Heart left ventricle (tissue), 16 donors: ENCODE measurements at regions not wholly inside any gene's neighbourhood (a gene's known extent, or its start where the extent isn't known, plus 50 kb on each side); places are given as distances from the start of the nearest gene placed in this dataset.

ENCODE experiments used
- ATAC-seq, 4 donors: fragments of 200-7000 bp; cut with Tn5 transposase; one replicate each; pipeline ENCODE4 v1.9.1; 2020 to 2022; ENCODE audit warnings: moderate library complexity in 4 of 4, mild to moderate bottlenecking in 3 of 4, moderate number of reproducible peaks in 1 of 4
- DNase-seq, 5 donors: peaks; one replicate each; pipeline ENCODE4 v3.0.0-alpha.2; 2020
- H3K27ac ChIP-seq, 12 donors: fragments of 200-600 bp; sonication (generic) in 4 of 12; one replicate each; pipeline versions ENCODE4 v1.5.0 to v1.8.0; 2016 to 2022; ENCODE audit warnings: mild to moderate bottlenecking in 2 of 12
- H3K27me3 ChIP-seq, 9 donors: fragments of 200-600 bp; sonication (generic) in 2 of 9; one replicate each; pipeline versions ENCODE4 v1.5.1 to v1.8.0; 2016 to 2022; ENCODE audit warnings: mild to moderate bottlenecking in 3 of 9
- H3K36me3 ChIP-seq, 9 donors: fragments of 200-600 bp; sonication (generic) in 2 of 9; one replicate each; pipeline versions ENCODE4 v1.5.0 to v1.8.0; 2018 to 2022; ENCODE audit warnings: mild to moderate bottlenecking in 2 of 9
- H3K4me1 ChIP-seq, 12 donors: fragments of 200-600 bp; sonication (generic) in 4 of 12; one replicate each; pipeline versions ENCODE4 v1.5.0 to v1.8.0; 2016 to 2022; ENCODE audit warnings: mild to moderate bottlenecking in 3 of 12
- H3K4me3 ChIP-seq, 12 donors: fragments of 200-600 bp; sonication (generic) in 4 of 12; one replicate each; pipeline versions ENCODE4 v1.5.0 to v1.8.0; 2017 to 2022; ENCODE audit warnings: mild to moderate bottlenecking in 9 of 12, moderate library complexity in 4 of 12
- H3K9me3 ChIP-seq, 12 donors: fragments of 200-600 bp; sonication (generic) in 4 of 12; one replicate each; pipeline versions ENCODE4 v1.5.0 to v1.8.0; 2016 to 2022; ENCODE audit warnings: mild to moderate bottlenecking in 1 of 12
- CTCF ChIP-seq, 12 donors: fragments of 200-600 bp; sonication (generic) in 4 of 12; IDR thresholded peaks; one replicate each; pipeline versions ENCODE4 v1.5.0 to v1.8.0; 2018 to 2022; ENCODE audit warnings: antibody characterized with exemption in 12 of 12, mild to moderate bottlenecking in 5 of 12
- POLR2A ChIP-seq, 2 donors: fragments of 450-650 bp; IDR thresholded peaks; one replicate each; pipeline ENCODE4 v1.6.1; 2017; ENCODE audit warnings: antibody characterized with exemption in 2 of 2, mild to moderate bottlenecking in 2 of 2, moderate library complexity in 2 of 2
- WGBS, 4 donors: extraction: QIAGEN DNeasy Blood & Tissue Kit in 2 of 4; methylation state at CpG; one replicate each; pipeline versions ENCODE4 v1.1.5 to v1.1.7; 2013 to 2018; 5-methylcytosine and 5-hydroxymethylcytosine counted together
- intact Hi-C, 10 donors: fragments of 100-400 bp; cut with DNase I; formaldehyde crosslinking; loops; one replicate each; pipeline versions ENCODE4 v1.11.1 to v1.14.2; 2022
- donor health status: ischemic (EF 13 %, LVEDD 7.1; RV severe dilation, severe dysfunction).
- donor health status: healthy with polysubstance abuse.
- donor health status: DM: no; HTN: yes; CAD: no.
- donor health status: DM: no; HTN: no; CAD: no.
- donor health status: ischemic (EF 25% LVEDD 6.9; RV normal size, moderate dysfunction).
- donor health status: ischemic (EF 25% LVEDD 5.7; RV mildly dilated, moderate dysfunction).
- donor health status: healthy.
- donor health status: DM: yes; HTN: yes; CAD: no.
- donor health status: ischemic (EF 35%, LVEDD 5.7; RV mildly dilated, moderate dysfunction).
- donor health status: nonischemic (EF 11% LVEDD 7.7; RV severe dilation, severe dysfunction).
- donor health status: DM: yes; HTN: yes; CAD: no.
- donor health status: PGD.
- donor health status: ischemic (EF 29% LVEDD 5.4; RV normal size, mild dysfunction).
- donor health status: nonischemic (EF 23%, LVEDD 6.1; RV moderate dilation, normal function).

GRCh38 chr7:18175801-18176450, 148.3 kb upstream of the PRPS1L1 start:
- no peak overlapping the region for H3K27ac ChIP-seq
- H3K9me3 ChIP-seq, result no peaks in the 10 kb centered on the region
- DNase-seq, result no peak
- no peaks in the 10 kb centered on the region for H3K36me3 ChIP-seq
- intact Hi-C loops, result no loop called here
- WGBS, 4 donors, result 26 to 51% (median 27%) methylated on average over 2 of the region's 2 CpGs
- H3K4me1 ChIP-seq, result peaks cover 0 to 14% (median 7%) of the 10 kb centered on the region in 12 donors
- TF ChIP-seq CTCF (IDR thresholded peaks at IDR 0.05) (no peak), POLR2A (IDR thresholded peaks at IDR 0.05) (no peak)
- no peak overlapping the region for H3K4me3 ChIP-seq
- no peak for ATAC-seq
- H3K27me3 ChIP-seq, result no peaks in the 10 kb centered on the region

DNA sequence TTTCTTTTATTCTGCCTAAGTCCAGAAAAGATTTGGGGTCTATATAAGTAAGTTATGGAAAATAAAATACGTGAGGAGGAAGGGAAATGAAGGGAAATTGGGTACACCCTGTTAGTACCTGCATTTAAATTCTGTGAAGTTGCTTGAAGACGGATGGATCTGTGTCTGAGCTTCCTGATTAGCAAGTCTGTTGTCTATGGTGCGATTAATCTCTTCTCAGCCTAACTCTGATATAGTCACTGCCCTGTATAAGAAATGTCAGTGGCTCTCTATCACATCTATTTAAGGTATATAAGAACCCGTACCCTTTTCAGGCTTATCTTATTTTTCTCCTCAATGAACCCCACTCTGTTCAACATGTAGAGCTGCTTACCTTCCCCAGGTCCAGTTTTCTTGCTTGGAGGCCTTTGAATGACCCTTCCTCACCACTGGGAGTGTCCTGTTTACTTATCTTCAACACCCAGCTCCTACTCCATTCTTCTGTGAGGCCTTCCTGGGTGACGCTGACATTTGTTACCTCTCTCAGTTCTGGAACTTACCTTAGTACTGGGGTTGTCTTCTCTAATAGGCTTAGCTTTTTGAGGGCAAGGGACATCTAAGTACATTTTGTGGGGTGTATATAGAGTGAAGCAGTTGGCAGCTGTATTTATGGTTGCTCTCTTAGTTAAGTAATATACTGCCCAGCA, 149.6 kb upstream of the PRPS1L1 start:
- Histone ChIP-seq H3K4me1 (peaks cover 0 to 14% (median 7%) of the 10 kb centered on the region in 12 donors), H3K4me3 (no peak overlapping the region), H3K27me3 (no peaks in the 10 kb centered on the region), H3K36me3 (no peaks in the 10 kb centered on the region), H3K9me3 (no peaks in the 10 kb centered on the region), H3K27ac (no peak overlapping the region)
- ATAC-seq, result no peak
- intact Hi-C loops, result no loop called here
- TF ChIP-seq CTCF (IDR thresholded peaks at IDR 0.05) (no peak), POLR2A (IDR thresholded peaks at IDR 0.05) (no peak)
- no peak for DNase-seq
- WGBS, 4 donors, result 84 to 92% (median 87%) methylated on average over 5 of the region's 5 CpGs

DNA sequence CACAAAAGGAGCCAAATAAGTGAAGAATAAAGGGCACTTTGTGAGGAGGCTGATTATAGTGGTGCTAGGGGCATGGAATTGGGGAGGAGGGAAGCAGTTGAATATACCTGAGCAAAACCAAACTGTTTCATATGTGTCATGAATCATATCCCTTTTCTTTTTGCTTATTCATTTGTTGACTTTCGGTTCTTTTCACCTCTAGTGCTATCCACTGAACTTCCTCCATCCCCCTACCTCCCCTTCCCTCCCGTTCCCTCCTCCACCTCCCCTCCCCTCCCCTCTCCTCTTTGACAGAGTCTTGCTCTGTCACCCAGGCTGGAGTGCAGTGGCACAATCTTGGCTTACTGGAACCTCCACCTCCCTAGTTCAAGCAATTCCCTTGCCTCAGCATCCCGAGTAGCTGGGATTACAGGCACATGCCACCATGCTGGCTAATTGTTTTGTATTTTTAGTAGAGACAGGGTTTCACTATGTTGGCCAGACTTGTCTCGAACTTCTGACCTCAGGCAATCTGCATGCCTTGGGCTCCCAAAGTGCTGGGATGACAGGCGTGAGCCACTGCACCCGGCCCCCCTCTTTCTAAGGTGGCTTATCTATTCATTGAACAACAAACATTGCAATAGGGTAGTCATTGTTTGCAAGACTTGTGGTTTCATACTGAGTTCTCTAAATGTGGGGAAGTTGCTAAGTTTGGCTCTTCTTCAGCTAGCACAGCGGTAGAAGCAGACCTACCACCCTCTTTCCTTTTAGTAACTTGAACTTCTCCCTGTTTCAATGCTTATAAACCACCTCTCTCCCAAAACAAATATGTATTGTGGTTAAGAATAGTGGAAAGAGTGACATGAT, 150.4 kb upstream of the PRPS1L1 start:
- no peak overlapping the region for H3K4me3 ChIP-seq
- H3K27me3 ChIP-seq, result no peaks in the 10 kb centered on the region
- intact Hi-C loops, result no loop called here
- ATAC-seq (peak in 3 of 4 donors; percentile 28 to 80 (median 58)), DNase-seq (no peak)
- peak overlapping the region in 1 of 12 donors; percentile 49 for H3K27ac ChIP-seq
- no peak for TF ChIP-seq CTCF (IDR thresholded peaks at IDR 0.05)
- TF ChIP-seq POLR2A (IDR thresholded peaks at IDR 0.05), result no peak
- 70 to 83% (median 73%) methylated on average over 7 of the region's 7 CpGs for WGBS, 4 donors
- no peaks in the 10 kb centered on the region for H3K9me3 ChIP-seq
- H3K4me1 ChIP-seq, result peaks cover 0 to 14% (median 7%) of the 10 kb centered on the region in 12 donors
- H3K36me3 ChIP-seq, result no peaks in the 10 kb centered on the region

DNA sequence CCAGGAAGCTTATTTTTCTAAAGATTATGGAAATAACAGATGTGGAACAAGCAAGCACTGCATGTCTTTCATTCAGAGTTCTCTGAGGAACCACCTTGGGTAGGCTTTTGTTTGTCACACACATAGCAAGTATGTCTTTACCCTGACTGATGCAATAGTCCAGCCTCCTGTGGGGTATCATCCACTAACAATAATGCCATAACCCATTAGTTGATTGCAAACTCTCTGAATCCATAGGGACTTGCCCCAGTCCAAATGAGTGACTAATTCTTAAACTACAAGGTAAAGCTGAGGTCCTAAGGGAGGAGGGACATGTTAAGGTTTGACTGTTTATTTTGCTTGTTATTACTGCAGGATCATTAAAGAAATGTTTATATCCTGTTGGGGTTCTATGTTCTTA, 151.4 kb upstream of the PRPS1L1 start:
- no peak for DNase-seq
- intact Hi-C loops, result no loop called here

More for the DNA sequence above, 151.4 kb upstream of the PRPS1L1 start:
- no peak overlapping the region for H3K27ac ChIP-seq
- no peak overlapping the region for H3K4me3 ChIP-seq
- no peaks in the 10 kb centered on the region for H3K27me3 ChIP-seq
- H3K9me3 ChIP-seq, result no peaks in the 10 kb centered on the region
- ATAC-seq, result peak in 1 of 4 donors; percentile 37
- no peak for TF ChIP-seq CTCF (IDR thresholded peaks at IDR 0.05)
- no peak for TF ChIP-seq POLR2A (IDR thresholded peaks at IDR 0.05)
- peaks cover 0 to 14% (median 7%) of the 10 kb centered on the region in 12 donors for H3K4me1 ChIP-seq
- no peaks in the 10 kb centered on the region for H3K36me3 ChIP-seq
